ENCODE measurements at regions not wholly inside any gene's neighbourhood (a gene's known extent, or its start where the extent isn't known, plus 50 kb on each side); places are given as distances from the start of the nearest gene placed in this dataset.

GRCh38 chr1:213416461-213417224 lies 365.6 kb downstream of the RPS6KC1 start:
- TF ChIP-seq EZH2phosphoT487 (IDR thresholded peaks at IDR 0.05; ENCODE audit: insufficient read depth, low read depth) (no peak), EZH2 (IDR thresholded peaks at IDR 0.05; ENCODE audit: insufficient read depth, poor library complexity, severe bottlenecking) (no peak)

Data from GM23248 (cell line).